GM19193 (cell line): ENCODE measurements at regions not wholly inside any gene's neighbourhood (a gene's known extent, or its start where the extent isn't known, plus 50 kb on each side); places are given as distances from the start of the nearest gene placed in this dataset.

Experiments used
- POLR2A ChIP-seq: IDR thresholded peaks from 4 replicates; pipeline ENCODE4 v1.6.1; 2011; ENCODE audit not compliant: insufficient read depth, insufficient read length; ENCODE audit errors: extremely low read depth

DNA sequence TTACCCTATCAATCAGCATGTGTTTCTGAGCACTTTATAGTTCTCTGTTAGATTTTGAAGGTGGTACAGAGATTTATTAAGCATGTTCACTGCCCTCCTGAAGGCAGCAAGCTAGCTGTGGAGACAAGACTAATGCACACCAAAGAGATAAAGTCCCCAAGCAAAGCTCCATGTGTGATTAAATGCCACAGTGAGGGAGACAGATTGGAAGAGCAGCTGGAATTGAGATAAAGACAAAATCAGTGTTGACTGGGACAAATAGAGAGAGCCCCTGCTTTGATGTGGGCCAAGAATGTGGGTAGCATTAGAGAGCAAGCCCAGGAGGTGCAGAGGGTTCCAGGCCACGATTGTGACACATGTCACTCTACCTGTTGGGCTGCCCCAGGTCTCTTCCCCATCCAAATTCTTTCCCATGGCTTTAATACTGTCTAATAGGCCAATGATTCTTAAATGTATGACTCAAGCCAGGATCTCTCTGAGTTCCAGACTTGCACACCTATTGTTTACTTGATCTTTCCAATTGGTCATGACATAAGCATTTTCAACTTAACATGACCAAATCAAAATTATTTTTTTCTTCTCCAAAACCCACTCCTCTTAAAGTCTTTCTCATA lies 60.1 kb upstream of the ZC3H12C start:
- no peak for TF ChIP-seq POLR2A

DNA sequence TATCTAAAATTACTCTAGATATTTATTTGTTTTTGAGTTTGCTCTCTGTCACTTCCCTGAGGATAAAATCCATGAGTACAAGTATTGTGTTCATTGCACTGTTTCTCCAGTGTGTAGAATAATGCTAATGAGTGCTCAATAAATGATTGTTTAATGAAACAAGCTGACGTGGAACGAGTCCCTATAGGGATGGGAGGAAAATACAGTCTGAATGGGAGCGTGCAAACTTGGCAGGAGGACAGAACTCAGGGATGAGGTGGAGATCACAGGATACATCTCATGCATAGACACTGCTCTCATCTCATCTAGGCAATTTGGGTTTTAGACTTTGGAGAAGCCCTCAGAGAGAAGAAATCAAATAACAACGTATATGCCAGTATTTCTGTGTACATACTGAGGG lies 58.4 kb upstream of the ZC3H12C start:
- TF ChIP-seq POLR2A: no peak

DNA sequence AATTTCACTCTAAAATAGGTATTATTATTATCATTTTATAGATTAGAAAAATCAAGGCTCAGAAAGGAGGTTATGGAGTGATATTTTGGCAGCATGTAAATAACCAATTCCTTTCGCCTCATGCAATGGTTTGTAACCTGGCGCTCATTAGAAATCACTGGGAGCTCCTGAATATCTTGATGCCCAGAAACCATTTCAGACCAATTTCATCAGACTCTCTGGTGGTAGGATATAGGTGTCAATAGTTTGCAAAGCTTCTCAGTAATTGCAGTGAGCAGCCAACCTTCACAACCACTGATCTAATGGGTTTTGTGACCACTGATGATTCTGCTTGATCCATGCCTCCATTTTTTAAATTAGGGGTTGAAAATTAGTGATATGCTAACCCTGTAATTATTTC lies 57.8 kb upstream of the ZC3H12C start:
- no peak for TF ChIP-seq POLR2A

DNA sequence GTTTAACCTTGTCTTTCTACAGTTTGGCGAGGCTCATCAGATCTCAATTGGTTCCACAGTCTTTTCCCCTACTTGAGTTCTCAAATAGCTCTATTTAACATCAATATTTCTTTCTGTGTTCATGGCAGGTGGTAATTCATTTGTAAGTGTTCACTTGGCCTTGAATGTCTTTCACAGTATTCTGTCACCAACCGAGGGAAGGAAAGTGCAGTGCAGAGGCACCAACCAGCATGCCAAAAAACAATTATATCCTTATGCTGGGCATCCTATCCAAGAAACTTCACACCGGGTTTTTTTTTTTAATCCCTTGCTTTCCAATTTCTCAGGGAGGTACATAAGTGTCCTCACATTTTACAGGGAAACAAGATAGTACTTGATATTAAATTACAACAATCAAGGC lies 55.0 kb upstream of the ZC3H12C start:
- no peak for TF ChIP-seq POLR2A
